Endothelial cell of umbilical vein (primary cell): ENCODE measurements at regions not wholly inside any gene's neighbourhood (a gene's known extent, or its start where the extent isn't known, plus 50 kb on each side); places are given as distances from the start of the nearest gene placed in this dataset.

Source experiments
- EZH2 ChIP-seq: IDR thresholded peaks from 2 replicates; pipeline ENCODE4 v1.6.1; 2012; ENCODE audit warnings: borderline replicate concordance, low read depth, mild to moderate bottlenecking, moderate library complexity, low read length, inconsistent platforms; ENCODE audit not compliant: severe bottlenecking
- POLR2AphosphoS5 ChIP-seq: IDR thresholded peaks from 2 replicates; pipeline ENCODE4 v1.6.1; 2012; ENCODE audit warnings: low read depth, mild to moderate bottlenecking, control low read depth, low read length, moderate library complexity; ENCODE audit not compliant: insufficient read depth

- TF ChIP-seq POLR2AphosphoS5: no peak
- no peak for TF ChIP-seq EZH2
Observed at GRCh38 chr20:48317578-48317977, 510.2 kb downstream of the PREX1 start.
